HG02970 (cell line): ENCODE measurements at regions not wholly inside any gene's neighbourhood (a gene's known extent, or its start where the extent isn't known, plus 50 kb on each side); places are given as distances from the start of the nearest gene placed in this dataset.
"Not testable (repeated sequence)": the region's sequence is repeated elsewhere in the genome, so short reads cannot be mapped to it uniquely, and the experiment has no call there.

Experiments used
- ATAC-seq: cut with Tn5 transposase; IDR thresholded peaks from one replicate; pipeline ENCODE4 v1.9.1; 2021; ENCODE audit warnings: mild to moderate bottlenecking, moderate library complexity, moderate number of reproducible peaks; ENCODE audit not compliant: unreplicated experiment, low FRiP score

GRCh38 chr2:4221434-4221833 is 518.1 kb downstream of the DCDC2C start:
- no peak for ATAC-seq

GRCh38 chr2:4221845-4222244 is 518.5 kb downstream of the DCDC2C start:
- no peak for ATAC-seq

GRCh38 chr2:4244422-4244821 is 541.0 kb downstream of the DCDC2C start:
- ATAC-seq: not testable (repeated sequence)

- no peak for ATAC-seq
These were observed 543.2 kb downstream of the DCDC2C start for GRCh38 chr2:4246364-4247131.

- no peak for ATAC-seq
These were observed 544.4 kb downstream of the DCDC2C start for GRCh38 chr2:4247791-4248190.

- no peak for ATAC-seq
These were observed 552.1 kb downstream of the DCDC2C start for GRCh38 chr2:4255491-4255890.

GRCh38 chr2:4256351-4256750 is 553.0 kb downstream of the DCDC2C start:
- ATAC-seq: no peak

- ATAC-seq: no peak
These were observed 555.2 kb downstream of the DCDC2C start for GRCh38 chr2:4258563-4258962.

- ATAC-seq: no peak
These were observed 562.6 kb downstream of the DCDC2C start for GRCh38 chr2:4265936-4266335.

- ATAC-seq: no peak
These were observed 566.5 kb downstream of the DCDC2C start for GRCh38 chr2:4269885-4270284.

GRCh38 chr2:4272261-4272858 is 569.0 kb downstream of the DCDC2C start:
- no peak for ATAC-seq

GRCh38 chr2:4278392-4278791 is 575.0 kb downstream of the DCDC2C start:
- no peak for ATAC-seq

- ATAC-seq: no peak
These were observed 576.1 kb downstream of the DCDC2C start for GRCh38 chr2:4279431-4279830.

GRCh38 chr2:4291430-4291829 is 588.1 kb downstream of the DCDC2C start:
- no peak for ATAC-seq

GRCh38 chr2:4295680-4296079 is 592.3 kb downstream of the DCDC2C start:
- no peak for ATAC-seq

GRCh38 chr2:4300616-4301015 is 597.2 kb downstream of the DCDC2C start:
- no peak for ATAC-seq

GRCh38 chr2:4324531-4324930 is 621.2 kb downstream of the DCDC2C start:
- no peak for ATAC-seq

GRCh38 chr2:4336864-4337263 is 633.5 kb downstream of the DCDC2C start:
- no peak for ATAC-seq

GRCh38 chr2:4338345-4338744 is 635.0 kb downstream of the DCDC2C start:
- ATAC-seq: no peak

GRCh38 chr2:4340536-4340935 is 637.2 kb downstream of the DCDC2C start:
- no peak for ATAC-seq

- no peak for ATAC-seq
These were observed 643.3 kb downstream of the DCDC2C start for GRCh38 chr2:4346628-4347027.

- ATAC-seq: no peak
These were observed 650.3 kb downstream of the DCDC2C start for GRCh38 chr2:4353668-4354067.
